ENCODE measurements at regions not wholly inside any gene's neighbourhood (a gene's known extent, or its start where the extent isn't known, plus 50 kb on each side); places are given as distances from the start of the nearest gene placed in this dataset.

GRCh38 chr1:184284900-184285299 lies 101.9 kb upstream of the C1orf21 start:
- ATAC-seq (ENCODE audit: low read depth in 2 of 2) (no peak), DNase-seq (no peak)
- no peaks in the 10 kb centered on the region for H3K4me1 ChIP-seq (ENCODE audit: control insufficient read depth, insufficient read depth, low read length, poor library complexity, severe bottlenecking)
- H3K27me3 Mint-ChIP-seq = peaks cover 9% of the 10 kb centered on the region
- no peaks in the 10 kb centered on the region for H3K36me3 Mint-ChIP-seq
- no peak overlapping the region for H3K27ac Mint-ChIP-seq
- H3K4me3 ChIP-seq (ENCODE audit: low read depth, low read length) = no peak overlapping the region
- H3K36me3 ChIP-seq (ENCODE audit: control insufficient read depth, insufficient read depth, low read length) = no peaks in the 10 kb centered on the region
- H3K9me3 Mint-ChIP-seq = peaks cover 0 to 8% (median 0%) of the 10 kb centered on the region in 7 donors
- H3K4me1 Mint-ChIP-seq = no peaks in the 10 kb centered on the region
- H3K4me3 Mint-ChIP-seq = no peak overlapping the region
- no peak overlapping the region for H3K27ac ChIP-seq (ENCODE audit: insufficient read depth, low read length, poor library complexity, severe bottlenecking)
- no peaks in the 10 kb centered on the region for H3K27me3 ChIP-seq (ENCODE audit: control insufficient read depth, insufficient read depth, low read length)
- H3K9me3 ChIP-seq (ENCODE audit: control insufficient read depth in 2 of 2, low read length in 2 of 2) = peaks cover 0 to 4% of the 10 kb centered on the region in 2 experiments

- Mint-ChIP-seq H3K9me3 (peaks cover 0 to 12% (median 6%) of the 10 kb centered on the region in 7 donors), H3K27me3 (peaks cover 9% of the 10 kb centered on the region)
Observed at GRCh38 chr1:184285401-184286087, 101.3 kb upstream of the C1orf21 start.

DNA sequence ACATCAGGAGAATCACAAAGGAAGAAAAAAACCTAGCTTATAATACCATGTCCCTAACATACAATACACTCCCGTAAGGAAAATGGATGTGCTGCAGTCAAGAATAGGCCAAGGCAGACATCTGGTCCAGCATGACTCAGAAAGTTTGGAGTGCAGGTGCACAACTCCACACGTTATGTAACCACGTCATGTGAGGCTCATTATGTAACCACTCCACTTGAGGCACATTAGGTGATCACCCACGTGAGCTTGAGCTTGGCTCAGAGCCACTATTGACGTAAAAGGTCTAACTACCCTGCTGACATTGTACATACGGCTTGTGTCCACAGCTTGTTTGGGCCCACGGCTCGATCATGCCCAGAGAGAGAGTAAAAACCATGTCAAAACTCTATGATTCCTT lies 99.8 kb upstream of the C1orf21 start:
- Histone ChIP-seq H3K27me3 (ENCODE audit: control insufficient read depth, insufficient read depth, low read length) (no peaks in the 10 kb centered on the region), H3K36me3 (ENCODE audit: control insufficient read depth, insufficient read depth, low read length) (no peaks in the 10 kb centered on the region), H3K27ac (ENCODE audit: insufficient read depth, low read length, poor library complexity, severe bottlenecking) (no peak overlapping the region), H3K4me3 (ENCODE audit: low read depth, low read length) (no peak overlapping the region), H3K4me1 (ENCODE audit: control insufficient read depth, insufficient read depth, low read length, poor library complexity, severe bottlenecking) (no peaks in the 10 kb centered on the region), H3K9me3 (ENCODE audit: control insufficient read depth in 2 of 2, low read length in 2 of 2) (peaks cover 2 to 10% of the 10 kb centered on the region in 2 experiments)
- H3K27me3 Mint-ChIP-seq = peaks cover 9% of the 10 kb centered on the region
- DNase-seq (no peak), ATAC-seq (ENCODE audit: low read depth in 2 of 2) (no peak)
- H3K4me3 Mint-ChIP-seq = no peak overlapping the region
- H3K27ac Mint-ChIP-seq = no peak overlapping the region
- H3K4me1 Mint-ChIP-seq = no peaks in the 10 kb centered on the region
- H3K36me3 Mint-ChIP-seq = no peaks in the 10 kb centered on the region
- H3K9me3 Mint-ChIP-seq = peaks cover 0 to 19% (median 10%) of the 10 kb centered on the region in 7 donors

More at GRCh38 chr1:184285401-184286087, 101.3 kb upstream of the C1orf21 start:
- no peak for ATAC-seq (ENCODE audit: low read depth in 2 of 2)
- H3K4me3 ChIP-seq (ENCODE audit: low read depth, low read length) = no peak overlapping the region
- no peak overlapping the region for H3K27ac ChIP-seq (ENCODE audit: insufficient read depth, low read length, poor library complexity, severe bottlenecking)
- Mint-ChIP-seq H3K27ac (no peak overlapping the region), H3K36me3 (no peaks in the 10 kb centered on the region), H3K4me1 (no peaks in the 10 kb centered on the region), H3K4me3 (no peak overlapping the region)
- H3K36me3 ChIP-seq (ENCODE audit: control insufficient read depth, insufficient read depth, low read length) = no peaks in the 10 kb centered on the region
- H3K9me3 ChIP-seq (ENCODE audit: control insufficient read depth in 2 of 2, low read length in 2 of 2) = peaks cover 2 to 10% of the 10 kb centered on the region in 2 experiments
- DNase-seq = no peak
- H3K4me1 ChIP-seq (ENCODE audit: control insufficient read depth, insufficient read depth, low read length, poor library complexity, severe bottlenecking) = no peaks in the 10 kb centered on the region
- H3K27me3 ChIP-seq (ENCODE audit: control insufficient read depth, insufficient read depth, low read length) = no peaks in the 10 kb centered on the region

DNA sequence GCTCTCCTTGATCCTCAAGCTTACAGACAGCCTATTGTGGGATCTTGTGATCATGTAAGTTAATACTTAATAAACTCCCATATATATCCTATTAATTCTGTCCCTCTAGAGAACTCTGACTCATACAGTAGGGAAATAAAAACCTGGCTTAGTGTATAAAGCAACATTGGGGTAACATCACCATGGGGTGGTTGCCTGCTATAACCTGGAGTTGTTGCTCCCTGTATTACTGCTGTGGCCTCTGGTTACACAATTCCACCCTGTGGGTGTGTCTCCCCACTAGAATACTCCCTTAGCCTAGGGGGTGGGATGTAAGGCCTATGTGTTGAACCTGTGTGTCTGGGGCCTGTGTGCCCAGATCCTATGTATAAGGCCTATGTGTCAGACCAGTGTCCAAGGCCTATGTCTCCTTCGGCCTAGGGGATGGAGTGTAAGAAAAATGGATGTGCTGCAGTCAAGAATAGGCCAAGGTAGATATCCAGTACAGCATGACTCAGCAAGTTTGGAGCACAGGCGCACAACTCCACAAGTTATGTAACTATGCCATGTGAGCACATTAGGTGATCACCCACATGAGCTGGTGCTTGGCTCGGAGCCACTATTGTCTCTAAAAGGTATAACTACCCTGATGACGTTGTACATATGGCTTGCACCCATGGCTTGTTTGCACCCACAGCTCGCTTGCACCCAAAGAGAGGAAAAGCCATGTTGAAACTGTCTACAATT lies 96.8 kb upstream of the C1orf21 start:
- H3K4me3 ChIP-seq (ENCODE audit: low read depth, low read length) = no peak overlapping the region
- no peaks in the 10 kb centered on the region for H3K36me3 ChIP-seq (ENCODE audit: control insufficient read depth, insufficient read depth, low read length)
- H3K27ac ChIP-seq (ENCODE audit: insufficient read depth, low read length, poor library complexity, severe bottlenecking) = no peak overlapping the region
- H3K27ac Mint-ChIP-seq = no peak overlapping the region
- H3K4me1 ChIP-seq (ENCODE audit: control insufficient read depth, insufficient read depth, low read length, poor library complexity, severe bottlenecking) = no peaks in the 10 kb centered on the region
- H3K27me3 ChIP-seq (ENCODE audit: control insufficient read depth, insufficient read depth, low read length) = no peaks in the 10 kb centered on the region
- peaks cover 0 to 24% (median 9%) of the 10 kb centered on the region in 7 donors for H3K9me3 Mint-ChIP-seq
- no peak overlapping the region for H3K4me3 Mint-ChIP-seq
- H3K4me1 Mint-ChIP-seq = no peaks in the 10 kb centered on the region
- peaks cover 2 to 10% of the 10 kb centered on the region in 2 experiments for H3K9me3 ChIP-seq (ENCODE audit: control insufficient read depth in 2 of 2, low read length in 2 of 2)
- DNase-seq = peak in 2 of 3 donors; percentile 0 to 15
- no peaks in the 10 kb centered on the region for H3K36me3 Mint-ChIP-seq
- H3K27me3 Mint-ChIP-seq = peaks cover 9% of the 10 kb centered on the region
- ATAC-seq (ENCODE audit: low read depth in 2 of 2) = no peak

- DNase-seq = no peak
- Mint-ChIP-seq H3K4me3 (no peak overlapping the region), H3K4me1 (no peaks in the 10 kb centered on the region), H3K9me3 (peaks cover 0 to 24% (median 9%) of the 10 kb centered on the region in 7 donors), H3K36me3 (no peaks in the 10 kb centered on the region), H3K27ac (no peak overlapping the region), H3K27me3 (peaks cover under 1% of the 10 kb centered on the region)
- no peak for ATAC-seq (ENCODE audit: low read depth in 2 of 2)
- Histone ChIP-seq H3K9me3 (ENCODE audit: control insufficient read depth in 2 of 2, low read length in 2 of 2) (peaks cover 2 to 10% of the 10 kb centered on the region in 2 experiments), H3K4me1 (ENCODE audit: control insufficient read depth, insufficient read depth, low read length, poor library complexity, severe bottlenecking) (no peaks in the 10 kb centered on the region), H3K36me3 (ENCODE audit: control insufficient read depth, insufficient read depth, low read length) (no peaks in the 10 kb centered on the region), H3K27ac (ENCODE audit: insufficient read depth, low read length, poor library complexity, severe bottlenecking) (no peak overlapping the region), H3K4me3 (ENCODE audit: low read depth, low read length) (no peak overlapping the region), H3K27me3 (ENCODE audit: control insufficient read depth, insufficient read depth, low read length) (peaks cover 1% of the 10 kb centered on the region)
Observed at GRCh38 chr1:184291701-184292100, 95.1 kb upstream of the C1orf21 start.

DNA sequence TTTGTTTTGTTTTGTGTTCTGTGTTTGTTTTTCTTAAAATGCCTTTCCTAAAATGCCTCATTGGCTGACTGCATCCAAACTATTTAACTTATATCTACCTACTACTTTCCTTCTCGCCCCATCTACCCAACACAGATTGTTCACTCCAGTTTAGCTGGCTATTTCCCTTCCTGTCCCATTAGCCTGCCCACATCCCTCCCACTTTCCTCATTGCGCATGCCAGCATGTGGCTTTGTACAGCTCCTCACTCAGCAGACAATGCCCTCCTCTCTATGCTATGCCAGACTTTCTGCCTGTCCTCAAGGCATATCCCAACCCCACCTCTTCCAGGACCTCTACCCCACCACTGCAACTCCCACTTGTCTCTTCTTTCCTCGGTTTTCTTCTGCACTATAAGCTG lies 94.7 kb upstream of the C1orf21 start:
- Histone ChIP-seq H3K4me3 (ENCODE audit: low read depth, low read length) (no peak overlapping the region), H3K27me3 (ENCODE audit: control insufficient read depth, insufficient read depth, low read length) (peaks cover 1% of the 10 kb centered on the region), H3K27ac (ENCODE audit: insufficient read depth, low read length, poor library complexity, severe bottlenecking) (no peak overlapping the region), H3K36me3 (ENCODE audit: control insufficient read depth, insufficient read depth, low read length) (no peaks in the 10 kb centered on the region), H3K9me3 (ENCODE audit: control insufficient read depth in 2 of 2, low read length in 2 of 2) (peaks cover 2 to 10% of the 10 kb centered on the region in 2 experiments), H3K4me1 (ENCODE audit: control insufficient read depth, insufficient read depth, low read length, poor library complexity, severe bottlenecking) (no peaks in the 10 kb centered on the region)
- no peak overlapping the region for H3K4me3 Mint-ChIP-seq
- H3K9me3 Mint-ChIP-seq = peaks cover 0 to 24% (median 9%) of the 10 kb centered on the region in 7 donors
- no peak overlapping the region for H3K27ac Mint-ChIP-seq
- no peak for ATAC-seq (ENCODE audit: low read depth in 2 of 2)
- no peak for DNase-seq
- no peaks in the 10 kb centered on the region for H3K4me1 Mint-ChIP-seq
- H3K27me3 Mint-ChIP-seq = peaks cover 5% of the 10 kb centered on the region
- H3K36me3 Mint-ChIP-seq = no peaks in the 10 kb centered on the region

DNA sequence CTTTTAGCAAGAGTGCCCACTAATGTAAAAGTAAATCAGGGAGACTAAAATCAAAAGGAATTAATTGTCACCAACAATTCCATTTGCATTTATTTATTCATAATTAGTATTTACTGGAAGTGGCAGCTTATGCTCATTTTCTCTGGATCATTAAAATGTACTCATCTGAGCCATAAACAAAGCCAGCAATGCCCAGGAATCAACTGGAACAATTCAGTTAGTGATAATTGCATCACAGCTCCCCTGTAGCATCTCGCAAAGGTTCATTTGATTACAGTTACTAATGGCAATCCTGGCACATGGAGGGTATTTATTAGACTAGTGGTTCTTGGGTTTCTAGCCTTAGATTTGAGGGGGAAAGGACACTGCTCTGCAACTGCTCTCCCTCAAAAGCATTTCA lies 92.7 kb upstream of the C1orf21 start:
- DNase-seq = no peak
- H3K9me3 Mint-ChIP-seq = peaks cover 0 to 24% (median 8%) of the 10 kb centered on the region in 7 donors

More for the DNA sequence above, 92.7 kb upstream of the C1orf21 start:
- peaks cover 2 to 10% of the 10 kb centered on the region in 2 experiments for H3K9me3 ChIP-seq (ENCODE audit: control insufficient read depth in 2 of 2, low read length in 2 of 2)
- ATAC-seq (ENCODE audit: low read depth in 2 of 2) = no peak
- no peak overlapping the region for H3K4me3 Mint-ChIP-seq
- no peaks in the 10 kb centered on the region for H3K36me3 ChIP-seq (ENCODE audit: control insufficient read depth, insufficient read depth, low read length)
- no peak overlapping the region for H3K27ac Mint-ChIP-seq
- H3K27me3 Mint-ChIP-seq = peaks cover 6% of the 10 kb centered on the region
- no peak overlapping the region for H3K4me3 ChIP-seq (ENCODE audit: low read depth, low read length)
- no peaks in the 10 kb centered on the region for H3K36me3 Mint-ChIP-seq
- H3K27ac ChIP-seq (ENCODE audit: insufficient read depth, low read length, poor library complexity, severe bottlenecking) = no peak overlapping the region
- no peaks in the 10 kb centered on the region for H3K4me1 Mint-ChIP-seq
- H3K27me3 ChIP-seq (ENCODE audit: control insufficient read depth, insufficient read depth, low read length) = peaks cover 1% of the 10 kb centered on the region
- no peaks in the 10 kb centered on the region for H3K4me1 ChIP-seq (ENCODE audit: control insufficient read depth, insufficient read depth, low read length, poor library complexity, severe bottlenecking)
